Lung (tissue), 11 donors: ENCODE measurements at regions not wholly inside any gene's neighbourhood (a gene's known extent, or its start where the extent isn't known, plus 50 kb on each side); places are given as distances from the start of the nearest gene placed in this dataset.

Experiments
- ATAC-seq: fragments of 200-7000 bp; cut with Tn5 transposase; one replicate; pipeline ENCODE4 v1.9.1; 2020; ENCODE audit warnings: moderate number of reproducible peaks; ENCODE audit not compliant: insufficient read depth, low FRiP score
- DNase-seq, 3 donors: peaks; one replicate each; pipeline ENCODE4 v3.0.0-alpha.2; 2013 to 2017
- H3K27ac ChIP-seq, 2 donors: one replicate each; pipeline ENCODE4 v1.5.1; 2013; ENCODE audit warnings: mild to moderate bottlenecking in 2 of 2, moderate library complexity in 2 of 2, control low read depth in 1 of 2, inconsistent platforms in 1 of 2, low read depth in 1 of 2, low read length in 1 of 2
- H3K27me3 ChIP-seq, 3 donors: one replicate each; pipeline ENCODE4 v1.5.1; 2013; ENCODE audit warnings: low read length in 2 of 3; ENCODE audit not compliant: control insufficient read depth in 3 of 3, insufficient read depth in 3 of 3
- H3K36me3 ChIP-seq, 4 donors: one replicate each; pipeline ENCODE4 v1.5.1; 2013; ENCODE audit warnings: low read length in 4 of 4, mild to moderate bottlenecking in 1 of 4, moderate library complexity in 1 of 4; ENCODE audit not compliant: control insufficient read depth in 4 of 4, insufficient read depth in 4 of 4
- H3K4me1 ChIP-seq, 5 donors: one replicate each; pipeline ENCODE4 v1.5.1; 2013; ENCODE audit warnings: low read length in 5 of 5, mild to moderate bottlenecking in 2 of 5, moderate library complexity in 1 of 5; ENCODE audit not compliant: control insufficient read depth in 5 of 5, insufficient read depth in 5 of 5
- H3K4me3 ChIP-seq: one replicate; pipeline ENCODE4 v1.5.1; 2013; ENCODE audit warnings: mild to moderate bottlenecking, control low read depth, moderate library complexity
- H3K9ac ChIP-seq, 2 donors: one replicate each; pipeline ENCODE4 v1.5.1; 2013; ENCODE audit warnings: low read length in 2 of 2, control low read depth in 1 of 2; ENCODE audit not compliant: insufficient read depth in 1 of 2
- H3K9me3 ChIP-seq, 4 donors: one replicate each; pipeline ENCODE4 v1.5.1; 2013; ENCODE audit warnings: low read length in 3 of 4, mild to moderate bottlenecking in 1 of 4, moderate library complexity in 1 of 4; ENCODE audit not compliant: control insufficient read depth in 4 of 4, insufficient read depth in 3 of 4
- CTCF ChIP-seq: IDR thresholded peaks from 2 replicates; pipeline ENCODE4 v1.5.1; 2012; ENCODE audit warnings: mild to moderate bottlenecking; ENCODE audit errors: control extremely low read depth, extremely low read depth
- WGBS, 2 donors: extraction: QIAGEN DNeasy Blood & Tissue Kit; methylation state at CpG; one replicate each; pipeline ENCODE4 v1.1.7; 2013; 5-methylcytosine and 5-hydroxymethylcytosine counted together
- donor health status: control.
- donor health status: control.
- donor health status: Bipolar disorder and iron deficiency.
- donor health status: healthy.
- donor health status: DM: yes; HTN: yes; CAD: no.

- H3K36me3 ChIP-seq: no peaks in the 10 kb centered on the region
- H3K4me1 ChIP-seq: no peaks in the 10 kb centered on the region
- ATAC-seq (no peak), DNase-seq (no peak)
- no peak for TF ChIP-seq CTCF
- H3K9me3 ChIP-seq: peaks cover 0 to 3% (median 0%) of the 10 kb centered on the region in 4 donors
- no peak overlapping the region for H3K4me3 ChIP-seq
- no peak overlapping the region for H3K9ac ChIP-seq
- H3K27ac ChIP-seq: no peak overlapping the region
- H3K27me3 ChIP-seq: no peaks in the 10 kb centered on the region
- 65 to 74% methylated on average over 2 of the region's 2 CpGs for WGBS, 2 donors
Observed at GRCh38 chr20:39474879-39475278, 512.7 kb downstream of the DHX35 start.

GRCh38 chr20:39473536-39473935 is 511.4 kb downstream of the DHX35 start:
- no peak for TF ChIP-seq CTCF
- Histone ChIP-seq H3K27me3 (no peaks in the 10 kb centered on the region), H3K27ac (no peak overlapping the region), H3K9me3 (peaks cover 0 to 3% (median 0%) of the 10 kb centered on the region in 4 donors), H3K9ac (no peak overlapping the region), H3K4me1 (no peaks in the 10 kb centered on the region), H3K4me3 (no peak overlapping the region), H3K36me3 (no peaks in the 10 kb centered on the region)
- DNase-seq (no peak), ATAC-seq (no peak)
- WGBS, 2 donors: 84 to 88% methylated on average over 4 of the region's 4 CpGs

GRCh38 chr20:39468703-39469102 is 506.6 kb downstream of the DHX35 start:
- no peak overlapping the region for H3K9ac ChIP-seq
- no peak overlapping the region for H3K4me3 ChIP-seq
- H3K27ac ChIP-seq: no peak overlapping the region
- ATAC-seq (no peak), DNase-seq (no peak)
- no peaks in the 10 kb centered on the region for H3K4me1 ChIP-seq
- peaks cover 0 to 2% (median 0%) of the 10 kb centered on the region in 4 donors for H3K9me3 ChIP-seq
- no peaks in the 10 kb centered on the region for H3K36me3 ChIP-seq
- no peak for TF ChIP-seq CTCF
- 91 to 95% methylated on average over 2 of the region's 2 CpGs for WGBS, 2 donors
- no peaks in the 10 kb centered on the region for H3K27me3 ChIP-seq

- Histone ChIP-seq H3K27me3 (no peaks in the 10 kb centered on the region), H3K9ac (no peak overlapping the region), H3K36me3 (no peaks in the 10 kb centered on the region), H3K4me1 (no peaks in the 10 kb centered on the region), H3K27ac (no peak overlapping the region), H3K9me3 (peaks cover 0 to 2% (median 0%) of the 10 kb centered on the region in 4 donors), H3K4me3 (no peak overlapping the region)
- ATAC-seq: no peak
- no peak for DNase-seq
- WGBS, 2 donors: 88 to 90% methylated on average over 1 of the region's 1 CpG
- no peak for TF ChIP-seq CTCF
Observed at GRCh38 chr20:39464238-39464637, 502.1 kb downstream of the DHX35 start.
